Myocyte (in vitro differentiated cells): ENCODE measurements at regions not wholly inside any gene's neighbourhood (a gene's known extent, or its start where the extent isn't known, plus 50 kb on each side); places are given as distances from the start of the nearest gene placed in this dataset.
A peak's percentile ranks its signal among the peaks of the same experiment; 100 is the strongest.

Source experiments
- DNase-seq: peaks from one replicate; pipeline ENCODE4 v3.0.0-alpha.2; 2012; ENCODE audit warnings: low read depth

DNA sequence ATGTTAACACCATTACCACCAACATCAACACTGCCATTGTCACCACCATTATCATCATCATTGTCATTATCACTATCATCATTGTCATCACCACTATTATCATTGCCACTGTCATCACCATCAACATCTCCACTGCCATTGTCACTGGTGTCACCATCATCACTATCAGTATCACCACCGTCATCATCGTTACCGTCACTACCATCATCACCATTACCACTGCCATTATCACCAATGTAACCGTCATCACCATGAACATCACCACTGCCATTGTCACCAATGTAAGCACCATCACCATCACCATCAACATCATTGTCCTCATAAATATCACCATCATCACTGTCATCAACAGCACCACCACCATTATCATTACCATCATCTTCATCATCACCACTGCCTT is 633.2 kb upstream of the EEF2KMT start:
- DNase-seq, result no peak

DNA sequence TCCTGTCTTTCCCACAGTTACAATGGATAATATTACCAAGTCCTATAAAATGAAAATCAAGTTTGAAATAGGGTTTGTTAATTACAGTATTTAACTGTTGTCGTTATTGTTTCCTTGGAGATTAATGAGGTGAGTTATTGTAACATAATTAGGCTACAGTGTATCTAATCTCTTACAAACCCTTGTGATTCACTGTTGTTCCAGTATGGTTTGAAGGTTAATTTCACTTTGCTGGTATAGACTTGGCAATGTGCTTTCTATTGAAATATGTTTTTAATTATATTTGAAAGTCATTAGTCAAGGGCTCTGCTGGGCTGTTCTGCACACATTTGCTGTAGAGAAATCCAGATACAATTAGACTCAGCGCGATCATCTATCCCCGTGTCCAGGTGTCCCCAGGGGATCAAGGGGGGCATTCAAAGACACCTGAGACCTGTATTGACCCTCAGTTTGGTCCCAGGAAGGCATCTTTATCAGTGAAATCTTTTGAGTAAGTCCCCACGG is 624.6 kb upstream of the EEF2KMT start:
- no peak for DNase-seq

DNA sequence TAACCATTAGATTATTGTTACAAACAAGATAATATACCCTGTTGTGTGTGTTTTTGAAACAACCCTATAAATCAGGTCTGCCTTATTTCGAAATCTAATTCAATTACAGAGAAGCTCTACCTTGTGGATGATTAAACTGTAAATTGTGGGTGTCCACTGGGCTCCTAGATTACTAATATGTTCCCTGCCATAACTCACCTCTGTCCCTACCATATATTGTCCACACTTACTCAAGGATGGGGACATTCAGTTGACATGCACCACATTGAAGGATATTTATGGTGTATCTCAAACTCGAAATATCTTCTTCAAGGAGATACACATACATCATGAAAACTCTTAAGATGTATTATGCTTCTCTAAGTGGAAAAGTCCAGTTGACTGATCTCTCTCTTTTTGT is 617.6 kb upstream of the EEF2KMT start:
- no peak for DNase-seq

DNA sequence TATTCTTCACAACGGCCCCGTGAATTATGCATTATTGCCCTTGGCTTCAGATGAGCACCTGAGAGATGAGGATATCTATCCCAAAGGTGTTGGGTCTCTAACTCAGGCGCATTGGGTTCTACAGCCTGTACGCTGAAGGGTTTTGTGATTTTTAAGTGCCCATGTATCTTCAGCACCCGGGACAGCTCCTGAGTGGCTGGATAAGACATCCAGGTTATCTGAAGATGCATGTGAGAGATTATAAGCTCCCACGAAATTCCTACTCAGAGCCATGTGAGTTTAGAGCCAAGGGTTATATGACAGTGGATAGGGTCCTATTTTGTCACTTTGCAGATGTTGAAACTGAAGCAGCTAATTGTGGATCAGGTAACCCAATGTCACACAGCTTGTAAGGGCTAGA is 612.3 kb upstream of the EEF2KMT start:
- DNase-seq, result peak; percentile 16

DNA sequence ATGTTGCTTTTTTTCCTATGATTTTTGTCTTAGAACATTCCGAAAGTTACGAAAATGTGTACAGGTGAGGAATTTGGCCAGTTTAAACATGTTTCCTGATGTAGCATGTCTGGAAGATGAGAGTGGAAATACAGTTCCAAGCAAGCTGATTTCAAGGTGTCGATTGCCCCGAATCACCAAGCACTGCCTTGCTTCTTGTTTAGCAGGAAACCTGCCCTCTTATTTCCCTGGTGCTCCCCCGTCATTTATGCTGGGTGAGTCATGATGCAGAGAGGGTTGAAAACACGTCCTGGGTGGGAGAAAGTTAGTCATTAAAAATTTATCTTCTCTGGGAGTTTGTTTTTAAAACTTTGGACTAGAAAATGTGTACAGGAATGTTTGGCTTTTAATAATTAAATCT is 608.6 kb upstream of the EEF2KMT start:
- no peak for DNase-seq

DNA sequence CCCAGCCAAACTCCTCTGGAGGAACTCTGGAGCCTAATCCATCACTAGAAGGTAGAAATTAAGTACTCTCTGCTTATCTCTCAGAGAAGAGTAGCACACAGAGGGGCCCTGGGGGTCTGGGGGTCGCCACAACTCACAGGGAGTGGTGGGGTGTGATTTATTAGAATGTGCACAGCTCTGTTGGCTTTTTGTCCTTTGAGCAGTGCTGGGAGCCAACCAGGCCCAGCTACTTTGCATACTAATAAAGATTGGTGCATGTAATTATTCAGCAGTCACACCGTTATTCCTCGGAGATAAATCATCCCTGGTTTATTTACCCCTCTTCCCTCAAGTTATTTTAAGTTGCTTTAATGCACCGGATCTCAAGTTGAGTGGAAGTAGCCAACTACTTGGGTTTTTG is 606.7 kb upstream of the EEF2KMT start:
- DNase-seq, result no peak

DNA sequence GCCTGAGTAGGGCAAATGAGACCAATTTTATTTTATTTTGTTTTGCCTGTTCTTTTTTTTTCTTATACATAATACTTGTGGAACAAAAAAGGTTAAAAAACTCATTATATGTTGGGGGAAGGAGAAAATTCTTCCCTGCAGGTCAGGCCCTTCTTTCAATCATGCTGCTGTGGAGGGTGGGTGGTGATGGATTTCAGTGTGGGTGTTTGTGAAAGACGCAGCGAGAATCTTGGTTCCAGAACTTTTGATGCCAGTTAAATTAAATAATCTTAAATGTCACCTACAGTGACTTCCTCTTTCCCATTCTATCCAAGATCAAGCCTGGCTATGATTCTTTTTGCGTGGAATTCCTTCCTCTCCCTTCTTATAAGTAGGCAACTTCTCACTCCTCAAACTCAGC is 595.8 kb upstream of the EEF2KMT start:
- DNase-seq, result no peak

DNA sequence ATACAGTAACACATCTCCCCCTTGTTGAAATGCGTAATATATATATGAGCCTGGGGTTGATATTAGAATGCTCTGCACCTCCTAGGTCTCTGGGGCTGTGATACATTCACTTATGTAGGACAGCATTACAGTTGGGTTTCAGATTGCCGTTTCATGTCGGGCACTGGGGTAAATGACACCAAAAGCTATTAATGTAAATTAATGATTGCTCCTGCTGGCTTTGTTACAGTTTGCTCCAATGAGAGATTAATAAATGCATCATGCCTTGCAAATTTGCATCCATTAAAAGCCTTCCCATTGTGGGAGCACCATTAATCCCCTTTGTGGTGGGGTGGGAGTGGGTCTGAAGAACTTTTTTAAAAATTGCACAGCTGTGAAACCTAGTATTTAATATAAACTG is 584.4 kb upstream of the EEF2KMT start:
- DNase-seq, result no peak

DNA sequence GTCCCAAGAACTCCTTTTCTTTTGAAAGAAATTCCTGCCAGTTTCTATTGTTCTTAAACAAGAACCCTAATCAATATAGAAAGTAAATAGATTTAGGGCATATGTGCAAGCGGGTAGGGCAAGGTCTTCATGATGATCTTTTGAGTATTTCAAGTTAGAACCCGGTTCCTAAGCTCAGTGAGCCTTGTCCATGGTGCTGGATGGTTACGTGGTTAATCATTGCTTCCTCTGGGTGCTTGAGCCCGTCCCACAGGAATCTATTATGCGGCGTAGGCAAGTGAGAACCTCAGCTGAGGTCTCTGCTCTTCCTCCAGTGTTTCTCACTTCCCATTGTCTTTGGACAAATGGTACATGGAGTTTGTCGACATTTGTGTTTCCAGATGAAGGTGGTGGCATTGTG is 580.8 kb upstream of the EEF2KMT start:
- no peak for DNase-seq

DNA sequence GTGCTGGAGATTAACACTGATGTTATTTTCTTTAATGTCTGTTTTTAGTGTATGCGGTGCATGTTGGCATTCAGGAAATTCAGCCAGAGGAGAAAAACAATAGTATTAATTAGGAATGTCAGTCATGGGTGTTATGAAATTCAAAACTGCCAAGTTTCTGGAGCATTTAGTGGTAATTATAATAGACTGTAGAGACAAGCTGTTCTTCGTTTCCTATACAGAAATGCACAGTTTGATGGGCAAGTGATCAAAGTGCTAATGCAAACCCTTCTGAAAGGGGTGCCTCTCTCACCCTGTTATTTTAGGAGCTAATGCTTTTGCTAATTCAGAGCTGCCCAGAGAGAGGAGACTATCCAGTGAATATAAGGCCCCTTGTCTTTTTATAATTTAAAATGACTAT is 573.8 kb upstream of the EEF2KMT start:
- DNase-seq, result no peak

DNA sequence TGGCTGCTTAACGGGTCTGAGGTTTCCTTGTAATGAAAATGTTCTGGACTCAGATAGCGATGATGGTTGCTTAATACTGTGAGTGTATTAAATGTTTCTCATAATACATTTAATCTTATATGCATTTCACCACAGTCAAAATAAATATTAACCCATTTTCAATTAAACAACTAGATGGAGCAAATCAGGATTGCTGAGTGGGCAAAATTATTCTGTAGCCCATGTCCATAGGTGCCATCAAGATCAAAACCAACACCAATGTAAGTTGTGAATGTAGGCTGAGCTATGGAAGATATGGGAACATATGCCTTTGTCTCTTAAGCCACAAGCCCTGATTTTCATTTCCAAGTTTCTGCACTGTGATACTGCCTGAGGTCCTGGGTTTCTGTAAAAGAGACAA is 572.6 kb upstream of the EEF2KMT start:
- no peak for DNase-seq

DNA sequence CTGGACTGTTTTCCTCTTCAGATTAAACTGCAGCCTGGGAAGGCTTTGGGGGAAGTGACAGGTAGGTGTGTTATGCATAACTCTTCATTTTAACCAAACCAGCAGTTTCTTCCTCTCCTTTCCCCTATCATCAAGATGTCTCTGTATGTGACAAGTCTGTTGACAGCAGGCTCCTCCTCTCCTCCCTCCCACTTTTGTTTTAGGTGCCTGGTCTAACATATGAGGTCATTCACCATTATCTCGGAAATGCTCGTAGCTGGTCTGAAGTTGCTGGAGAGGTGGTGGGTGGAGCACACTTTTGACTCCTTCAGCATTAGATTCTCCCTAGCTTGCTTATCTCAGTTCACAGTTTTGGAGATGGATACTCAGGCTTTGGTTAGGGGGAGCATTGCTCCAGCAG is 571.0 kb upstream of the EEF2KMT start:
- no peak for DNase-seq

DNA sequence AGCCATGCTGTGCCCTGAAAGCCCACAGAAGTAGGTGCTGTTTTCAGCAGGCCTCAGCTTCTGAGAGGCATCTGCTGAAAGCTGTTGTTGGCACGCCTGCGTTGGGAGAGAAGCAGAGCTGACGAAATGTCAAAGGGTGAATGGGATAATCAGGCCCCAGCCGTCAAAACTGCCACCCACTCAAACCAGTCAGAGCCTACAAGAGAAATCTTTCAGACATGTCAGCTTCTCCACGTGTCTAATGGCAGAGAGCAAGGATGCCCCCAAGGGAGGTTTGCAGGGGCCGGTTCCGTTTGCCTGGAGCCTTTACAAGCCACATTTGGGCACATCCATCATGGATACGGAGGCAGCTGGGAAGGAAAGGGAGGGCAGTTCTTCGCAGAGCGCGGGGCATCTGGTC is 568.2 kb upstream of the EEF2KMT start:
- DNase-seq, result no peak

DNA sequence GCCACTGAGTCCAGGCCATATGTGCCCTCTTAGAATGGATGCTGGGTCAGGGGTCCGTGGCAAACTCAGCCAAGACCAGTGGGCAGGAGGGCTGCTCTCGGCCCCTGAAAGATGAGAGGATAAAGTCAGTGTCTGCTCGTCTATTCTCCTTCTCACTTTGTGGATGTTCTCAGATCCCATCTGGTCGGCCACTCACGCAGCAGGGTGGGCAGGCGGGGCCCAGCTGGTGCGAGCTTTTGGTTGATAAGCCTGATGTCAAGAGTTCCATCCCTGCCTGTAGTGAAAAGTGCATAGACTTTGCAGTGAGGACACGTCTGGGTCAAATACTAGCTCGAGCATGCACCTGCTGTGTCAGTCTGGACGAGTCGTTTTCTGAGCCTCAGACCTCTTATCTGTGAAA is 556.2 kb upstream of the EEF2KMT start:
- DNase-seq, result no peak

DNA sequence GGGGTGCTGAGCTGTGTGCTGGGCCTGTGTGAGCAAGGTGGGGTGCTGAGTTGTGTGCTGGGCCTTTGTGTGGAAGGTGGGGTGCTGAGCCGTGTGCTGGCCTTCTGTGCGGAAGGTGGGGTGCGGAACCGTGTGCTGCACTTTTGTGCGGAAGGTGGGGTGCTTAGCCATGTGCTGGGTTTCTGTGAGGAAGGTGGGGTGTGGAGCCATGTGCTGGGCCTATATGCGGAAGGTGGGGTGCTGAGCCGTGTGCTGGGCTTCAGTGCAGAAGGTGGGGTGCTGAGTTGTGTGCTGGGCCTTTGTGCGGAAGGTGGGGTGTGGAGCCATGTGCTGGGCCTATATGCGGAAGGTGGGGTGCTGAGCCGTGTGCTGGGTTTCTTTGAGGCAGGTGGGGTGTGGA is 555.4 kb upstream of the EEF2KMT start:
- no peak for DNase-seq

DNA sequence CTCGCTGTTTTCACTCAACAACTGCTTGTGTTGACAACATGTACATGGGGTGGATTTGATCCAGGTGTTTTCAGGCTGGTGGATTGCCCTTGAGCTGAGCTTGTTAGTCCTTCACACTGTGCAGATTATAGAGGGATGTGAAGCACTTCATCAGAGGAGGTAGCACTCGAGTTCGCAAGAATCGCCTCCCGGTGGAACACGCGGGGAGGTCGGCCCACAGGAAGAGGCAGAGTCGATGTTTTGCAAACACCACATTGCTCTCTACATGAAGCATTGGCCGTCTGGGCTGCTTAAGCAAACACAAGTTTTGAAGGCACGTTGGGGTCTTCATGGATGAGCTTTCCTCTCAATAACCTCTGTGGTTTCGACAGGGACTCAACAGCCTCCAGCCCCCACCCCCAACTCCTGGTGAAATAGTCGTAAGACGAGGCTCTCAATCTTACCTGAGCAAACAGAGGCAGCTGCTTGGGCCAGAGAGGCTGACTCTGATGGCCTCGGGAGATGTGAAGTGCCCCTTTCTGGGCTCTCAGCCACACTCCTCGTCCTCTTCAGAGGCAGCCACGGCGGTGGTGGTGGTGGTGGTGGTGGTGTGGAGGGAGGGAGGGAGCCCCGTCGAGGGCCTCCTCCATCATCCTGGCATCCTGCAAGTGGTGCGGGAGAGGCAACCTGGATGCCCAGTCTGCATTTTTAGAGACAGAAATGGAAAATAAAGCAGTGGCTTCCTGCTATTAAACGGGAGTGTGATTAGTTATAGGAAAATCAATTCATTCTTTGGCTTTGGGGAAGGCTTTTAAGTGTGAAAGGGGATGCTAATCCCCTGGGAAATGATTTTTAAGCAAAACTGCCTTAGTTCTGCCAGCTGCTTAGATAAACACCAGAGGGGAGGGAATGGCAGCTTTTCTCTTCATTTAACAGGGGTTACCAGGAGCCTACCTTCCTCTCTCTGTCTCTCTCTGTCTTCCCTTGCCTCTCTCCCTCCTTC is 552.5 kb upstream of the EEF2KMT start:
- DNase-seq, result no peak

DNA sequence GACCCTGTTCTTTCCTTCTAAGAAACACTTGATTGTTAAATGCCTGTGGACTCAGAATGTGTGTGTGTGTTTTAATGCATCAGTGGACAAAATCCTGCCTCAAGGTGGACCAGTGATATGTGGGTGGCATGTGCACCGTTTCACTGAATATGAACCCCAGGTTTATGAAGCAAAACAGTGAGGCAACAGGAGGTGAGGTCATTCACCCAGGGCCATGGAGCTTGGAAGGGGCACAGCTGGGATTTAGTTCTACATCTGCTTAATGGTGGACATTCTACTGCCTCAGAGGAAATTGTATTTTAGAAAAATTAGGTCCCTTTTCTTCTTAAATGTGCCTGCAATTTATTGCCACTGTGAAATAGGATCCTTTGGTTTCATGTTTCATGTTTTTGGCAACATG is 549.5 kb upstream of the EEF2KMT start:
- no peak for DNase-seq

DNA sequence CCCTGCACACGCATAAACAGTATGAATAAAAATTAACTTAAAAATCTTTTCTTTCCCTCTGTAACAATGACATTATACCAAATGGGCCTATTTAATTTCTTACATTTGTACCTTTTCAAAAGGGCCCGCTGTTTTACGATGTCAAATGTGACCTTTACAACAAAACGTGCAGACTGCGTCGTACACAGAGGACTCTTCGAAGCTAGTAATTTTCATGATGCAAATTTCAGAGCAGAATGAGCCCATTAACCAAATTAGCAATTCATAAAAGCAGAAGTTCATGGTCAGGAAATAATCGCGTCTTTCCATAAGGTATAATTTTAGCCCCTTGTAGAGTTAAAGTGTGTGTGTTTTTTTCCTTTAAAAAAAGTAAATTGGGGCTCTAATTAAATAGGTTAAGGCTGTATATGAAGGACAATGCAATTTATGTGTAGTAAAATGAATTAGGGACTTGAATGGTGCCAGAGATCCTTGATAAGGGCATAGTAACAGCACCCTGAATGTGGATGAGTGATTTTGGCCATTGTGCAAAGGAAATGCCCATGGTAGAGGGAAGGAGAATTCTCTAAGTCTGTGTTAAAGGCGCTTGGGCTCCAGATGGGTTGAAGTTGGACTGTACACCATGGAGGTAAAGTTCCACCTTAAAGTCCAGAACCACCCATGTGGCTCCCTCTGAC is 546.4 kb upstream of the EEF2KMT start:
- DNase-seq, result no peak

DNA sequence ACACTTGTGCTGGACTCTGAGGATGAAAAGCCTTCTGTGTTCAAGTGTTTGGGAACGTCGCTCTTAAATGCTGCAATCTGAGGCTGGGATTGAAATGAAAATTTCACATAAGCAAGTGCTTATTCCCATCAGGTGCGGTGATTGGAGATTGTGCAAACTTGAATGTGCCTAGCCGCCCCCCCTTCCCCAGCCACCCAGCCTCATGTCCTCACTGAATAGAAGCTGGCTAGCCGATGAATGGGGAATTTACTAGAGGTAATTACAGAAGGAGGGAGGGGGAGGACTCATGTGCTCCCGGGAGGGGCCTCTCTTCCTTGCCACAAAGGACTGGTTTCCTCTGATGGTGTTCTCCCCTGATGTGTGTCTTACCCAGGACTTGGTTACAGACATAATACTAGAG is 544.8 kb upstream of the EEF2KMT start:
- no peak for DNase-seq

DNA sequence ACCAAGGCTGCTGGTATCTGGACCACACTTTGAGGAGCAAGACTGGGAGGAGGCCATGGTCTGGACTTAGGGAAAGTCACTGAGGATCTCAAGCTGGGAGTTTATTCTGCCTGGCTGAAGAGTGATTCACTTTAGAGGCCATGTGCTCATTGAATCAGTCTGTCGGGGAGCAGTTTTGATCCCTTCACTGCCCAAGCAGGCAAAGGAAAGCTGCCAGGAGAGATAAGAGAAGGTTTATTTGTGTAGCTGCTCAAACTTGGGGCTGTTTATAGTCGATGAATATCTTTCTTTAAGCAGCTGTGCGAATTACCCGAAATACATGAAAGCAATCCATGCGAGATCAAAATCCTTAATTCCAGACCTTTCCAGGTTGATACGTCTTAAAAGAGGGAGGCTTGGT is 544.4 kb upstream of the EEF2KMT start:
- no peak for DNase-seq

DNA sequence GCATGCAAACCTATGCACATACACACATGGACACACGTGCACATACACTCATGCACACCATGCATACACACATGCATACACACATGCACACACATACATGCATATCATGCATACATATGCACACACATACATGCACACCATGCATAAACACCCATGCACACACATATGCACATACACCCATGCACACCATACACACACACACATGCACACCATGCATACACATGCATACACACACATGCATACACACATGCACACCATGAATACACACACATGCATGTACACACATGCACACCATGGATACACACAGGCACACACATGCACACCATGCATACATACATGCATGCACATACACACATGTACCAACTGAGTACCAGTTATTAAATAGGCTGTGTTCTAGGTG is 543.3 kb upstream of the EEF2KMT start:
- DNase-seq, result no peak

DNA sequence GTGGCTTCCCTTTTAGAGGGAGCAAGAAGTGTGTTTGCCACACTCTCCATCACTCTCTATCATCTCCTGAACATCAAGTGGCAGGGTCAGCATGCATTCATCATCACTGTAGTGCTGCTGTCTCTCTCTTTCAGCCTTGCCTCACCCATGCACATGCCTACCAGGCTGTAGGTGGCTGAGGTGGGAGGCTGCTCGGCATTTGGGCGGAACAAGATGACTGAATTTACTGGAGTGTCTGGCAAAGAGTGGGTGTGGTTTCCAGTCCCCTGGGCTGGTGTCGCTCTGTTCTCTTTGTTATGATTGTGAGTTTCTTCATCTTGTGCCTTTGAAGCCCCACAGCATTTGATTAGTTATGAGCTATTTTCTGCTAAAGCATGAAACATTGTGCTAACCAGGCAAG is 541.9 kb upstream of the EEF2KMT start:
- DNase-seq, result no peak

DNA sequence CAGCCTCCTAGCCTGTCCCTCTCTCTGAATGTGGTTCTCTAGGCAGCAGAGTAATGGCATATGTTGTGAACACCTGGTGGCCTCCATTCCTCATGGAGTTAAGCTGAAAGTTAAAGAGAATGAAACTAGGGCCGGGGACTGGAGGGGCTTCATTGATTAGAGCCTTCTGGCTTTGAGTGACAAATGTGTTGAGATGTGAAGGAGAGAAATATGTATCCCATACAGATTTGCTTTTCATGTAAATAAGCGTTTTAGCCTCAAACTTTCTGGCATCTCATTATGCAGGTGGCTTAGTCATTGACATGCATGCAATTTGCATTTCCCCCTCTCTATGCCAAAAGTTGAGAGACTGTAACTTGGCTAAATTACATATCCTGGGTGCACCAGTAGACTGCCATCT is 537.7 kb upstream of the EEF2KMT start:
- DNase-seq, result no peak
